OCI-LY3 (cell line): ENCODE measurements at regions not wholly inside any gene's neighbourhood (a gene's known extent, or its start where the extent isn't known, plus 50 kb on each side); places are given as distances from the start of the nearest gene placed in this dataset.

Source experiments
- EZH2phosphoT487 ChIP-seq: fragments of 200-600 bp; shearing (Covaris generic); IDR thresholded peaks from 2 replicates; pipeline ENCODE4 v1.6.1; 2018; ENCODE audit warnings: antibody characterized with exemption, mixed run types, low read depth
- TF ChIP-seq, protein P1 (sequence below): fragments of 200-600, 300-600 bp; sonication (generic); IDR thresholded peaks from 2 replicates; pipeline ENCODE4 v1.5.1; 2014; ENCODE audit warnings: antibody characterized with exemption, low read length, low read depth

DNA sequence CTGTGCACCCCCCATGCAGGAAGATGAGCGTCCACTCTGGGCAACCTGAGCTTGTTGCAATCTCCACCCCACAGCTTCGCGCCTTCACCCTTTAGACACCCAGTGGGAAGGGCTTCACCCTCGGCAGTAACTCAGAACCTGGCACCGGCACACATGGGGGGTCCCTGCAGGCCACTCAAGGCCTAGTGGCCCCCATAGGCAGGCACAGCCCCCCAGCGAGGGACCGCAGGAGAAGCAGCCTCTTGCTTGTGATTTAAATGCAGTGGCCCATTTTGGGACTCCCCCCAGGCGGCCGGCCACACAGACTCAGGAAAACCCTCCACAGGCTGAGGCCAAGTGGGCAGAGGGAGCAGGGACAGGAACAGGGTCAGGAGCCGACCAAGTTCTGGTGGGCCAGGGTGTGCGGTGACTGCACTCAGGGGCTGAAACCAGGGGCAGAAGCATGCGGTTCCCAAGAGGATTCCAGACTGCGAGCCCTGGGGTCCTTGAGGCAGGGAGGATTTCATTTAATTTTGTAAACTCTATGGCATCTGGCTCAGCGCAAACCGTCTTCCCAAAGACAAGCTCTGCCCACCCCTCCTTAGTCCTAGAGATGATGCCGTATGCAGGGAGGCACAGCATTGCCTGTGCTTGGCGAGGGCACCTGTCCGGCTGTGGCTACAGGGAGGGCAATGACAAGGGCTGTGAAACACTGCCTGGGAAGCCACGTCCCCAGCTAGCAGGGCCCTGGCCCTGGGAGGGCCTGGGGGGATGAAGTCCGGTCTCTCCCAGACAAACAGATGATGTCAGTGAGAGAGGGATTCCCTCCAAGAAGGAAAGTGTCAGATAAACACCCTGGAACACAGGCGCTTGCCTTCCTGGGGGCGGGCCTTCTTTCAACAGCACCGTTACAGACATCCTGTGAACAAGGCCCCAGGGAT lies 52.9 kb upstream of the GPR31 start:
- no peak for TF ChIP-seq EZH2phosphoT487
- TF ChIP-seq, protein P1, sequence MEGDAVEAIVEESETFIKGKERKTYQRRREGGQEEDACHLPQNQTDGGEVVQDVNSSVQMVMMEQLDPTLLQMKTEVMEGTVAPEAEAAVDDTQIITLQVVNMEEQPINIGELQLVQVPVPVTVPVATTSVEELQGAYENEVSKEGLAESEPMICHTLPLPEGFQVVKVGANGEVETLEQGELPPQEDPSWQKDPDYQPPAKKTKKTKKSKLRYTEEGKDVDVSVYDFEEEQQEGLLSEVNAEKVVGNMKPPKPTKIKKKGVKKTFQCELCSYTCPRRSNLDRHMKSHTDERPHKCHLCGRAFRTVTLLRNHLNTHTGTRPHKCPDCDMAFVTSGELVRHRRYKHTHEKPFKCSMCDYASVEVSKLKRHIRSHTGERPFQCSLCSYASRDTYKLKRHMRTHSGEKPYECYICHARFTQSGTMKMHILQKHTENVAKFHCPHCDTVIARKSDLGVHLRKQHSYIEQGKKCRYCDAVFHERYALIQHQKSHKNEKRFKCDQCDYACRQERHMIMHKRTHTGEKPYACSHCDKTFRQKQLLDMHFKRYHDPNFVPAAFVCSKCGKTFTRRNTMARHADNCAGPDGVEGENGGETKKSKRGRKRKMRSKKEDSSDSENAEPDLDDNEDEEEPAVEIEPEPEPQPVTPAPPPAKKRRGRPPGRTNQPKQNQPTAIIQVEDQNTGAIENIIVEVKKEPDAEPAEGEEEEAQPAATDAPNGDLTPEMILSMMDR = no peak
